ENCODE measurements at regions not wholly inside any gene's neighbourhood (a gene's known extent, or its start where the extent isn't known, plus 50 kb on each side); places are given as distances from the start of the nearest gene placed in this dataset.

DNA sequence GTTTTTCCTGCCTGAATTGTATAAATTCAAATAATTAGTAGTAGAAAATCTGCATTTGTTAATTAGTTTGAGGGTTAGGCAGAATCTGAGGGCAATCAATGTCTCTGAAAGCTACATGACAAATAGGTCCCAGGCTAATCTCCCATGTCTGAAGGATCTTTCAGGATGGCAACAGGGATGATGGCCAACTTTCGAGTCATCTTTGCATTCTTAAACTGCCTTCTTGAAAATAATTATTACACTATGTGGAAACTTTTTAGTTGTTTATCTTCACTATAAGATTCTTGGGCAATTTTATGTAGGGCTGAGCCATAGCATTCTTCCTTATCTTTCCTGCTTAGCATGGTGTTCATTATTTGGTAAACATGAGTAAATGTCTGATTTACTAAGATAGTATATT is 490.3 kb upstream of the EPHA5 start:
- ChIA-PET CTCF (no interaction called here), POLR2A (no interaction called here)
- H3K4me3 ChIP-seq (ENCODE audit: low read depth in 2 of 2, low read length in 2 of 2), result no peak overlapping the region
- H3K4me1 ChIP-seq (ENCODE audit: control insufficient read depth, insufficient read depth, low read length), result no peaks in the 10 kb centered on the region
- TF ChIP-seq, protein P1, sequence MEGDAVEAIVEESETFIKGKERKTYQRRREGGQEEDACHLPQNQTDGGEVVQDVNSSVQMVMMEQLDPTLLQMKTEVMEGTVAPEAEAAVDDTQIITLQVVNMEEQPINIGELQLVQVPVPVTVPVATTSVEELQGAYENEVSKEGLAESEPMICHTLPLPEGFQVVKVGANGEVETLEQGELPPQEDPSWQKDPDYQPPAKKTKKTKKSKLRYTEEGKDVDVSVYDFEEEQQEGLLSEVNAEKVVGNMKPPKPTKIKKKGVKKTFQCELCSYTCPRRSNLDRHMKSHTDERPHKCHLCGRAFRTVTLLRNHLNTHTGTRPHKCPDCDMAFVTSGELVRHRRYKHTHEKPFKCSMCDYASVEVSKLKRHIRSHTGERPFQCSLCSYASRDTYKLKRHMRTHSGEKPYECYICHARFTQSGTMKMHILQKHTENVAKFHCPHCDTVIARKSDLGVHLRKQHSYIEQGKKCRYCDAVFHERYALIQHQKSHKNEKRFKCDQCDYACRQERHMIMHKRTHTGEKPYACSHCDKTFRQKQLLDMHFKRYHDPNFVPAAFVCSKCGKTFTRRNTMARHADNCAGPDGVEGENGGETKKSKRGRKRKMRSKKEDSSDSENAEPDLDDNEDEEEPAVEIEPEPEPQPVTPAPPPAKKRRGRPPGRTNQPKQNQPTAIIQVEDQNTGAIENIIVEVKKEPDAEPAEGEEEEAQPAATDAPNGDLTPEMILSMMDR (IDR thresholded peaks at IDR 0.05), result no peak
- no peak for TF ChIP-seq POLR2AphosphoS5 (IDR thresholded peaks at IDR 0.05; ENCODE audit: low read depth, low read length)
- TF ChIP-seq TCF7L2 (IDR thresholded peaks at IDR 0.05; ENCODE audit: low read depth, low read length), result no peak
- TF ChIP-seq, protein P2, sequence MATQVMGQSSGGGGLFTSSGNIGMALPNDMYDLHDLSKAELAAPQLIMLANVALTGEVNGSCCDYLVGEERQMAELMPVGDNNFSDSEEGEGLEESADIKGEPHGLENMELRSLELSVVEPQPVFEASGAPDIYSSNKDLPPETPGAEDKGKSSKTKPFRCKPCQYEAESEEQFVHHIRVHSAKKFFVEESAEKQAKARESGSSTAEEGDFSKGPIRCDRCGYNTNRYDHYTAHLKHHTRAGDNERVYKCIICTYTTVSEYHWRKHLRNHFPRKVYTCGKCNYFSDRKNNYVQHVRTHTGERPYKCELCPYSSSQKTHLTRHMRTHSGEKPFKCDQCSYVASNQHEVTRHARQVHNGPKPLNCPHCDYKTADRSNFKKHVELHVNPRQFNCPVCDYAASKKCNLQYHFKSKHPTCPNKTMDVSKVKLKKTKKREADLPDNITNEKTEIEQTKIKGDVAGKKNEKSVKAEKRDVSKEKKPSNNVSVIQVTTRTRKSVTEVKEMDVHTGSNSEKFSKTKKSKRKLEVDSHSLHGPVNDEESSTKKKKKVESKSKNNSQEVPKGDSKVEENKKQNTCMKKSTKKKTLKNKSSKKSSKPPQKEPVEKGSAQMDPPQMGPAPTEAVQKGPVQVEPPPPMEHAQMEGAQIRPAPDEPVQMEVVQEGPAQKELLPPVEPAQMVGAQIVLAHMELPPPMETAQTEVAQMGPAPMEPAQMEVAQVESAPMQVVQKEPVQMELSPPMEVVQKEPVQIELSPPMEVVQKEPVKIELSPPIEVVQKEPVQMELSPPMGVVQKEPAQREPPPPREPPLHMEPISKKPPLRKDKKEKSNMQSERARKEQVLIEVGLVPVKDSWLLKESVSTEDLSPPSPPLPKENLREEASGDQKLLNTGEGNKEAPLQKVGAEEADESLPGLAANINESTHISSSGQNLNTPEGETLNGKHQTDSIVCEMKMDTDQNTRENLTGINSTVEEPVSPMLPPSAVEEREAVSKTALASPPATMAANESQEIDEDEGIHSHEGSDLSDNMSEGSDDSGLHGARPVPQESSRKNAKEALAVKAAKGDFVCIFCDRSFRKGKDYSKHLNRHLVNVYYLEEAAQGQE (IDR thresholded peaks at IDR 0.05; ENCODE audit: insufficient read depth in 1 of 2, low read depth in 2 of 2, low read length in 1 of 2), result no peak
- TF ChIP-seq SIN3A (IDR thresholded peaks at IDR 0.05; ENCODE audit: borderline replicate concordance, insufficient read depth, low read depth, low read length), result no peak
- no peaks in the 10 kb centered on the region for H3K27me3 ChIP-seq (ENCODE audit: control insufficient read depth, insufficient read depth, low read length)
- no peak for DNase-seq (ENCODE audit: low read depth, low spot score)
- H3K27ac ChIP-seq (ENCODE audit: low read length), result no peak overlapping the region
- no peaks in the 10 kb centered on the region for H3K36me3 ChIP-seq (ENCODE audit: control insufficient read depth, insufficient read depth, low read length)
- H3K9me3 ChIP-seq (ENCODE audit: control insufficient read depth, insufficient read depth, low read depth, low read length), result no peaks in the 10 kb centered on the region; the same call in 1 of the 2 replicates
- in situ Hi-C loops (cut with HindIII; ENCODE audit: low pct_unique_long_range_greater_than_20kb, low sequenced_read_pairs), result no loop called here
- no TSS peak for BruUV-seq (replicated peaks)
- intact Hi-C loops (cut with micrococcal nuclease; ENCODE audit: unreplicated experiment), result no loop called here
- ATAC-seq, result no peak

DNA sequence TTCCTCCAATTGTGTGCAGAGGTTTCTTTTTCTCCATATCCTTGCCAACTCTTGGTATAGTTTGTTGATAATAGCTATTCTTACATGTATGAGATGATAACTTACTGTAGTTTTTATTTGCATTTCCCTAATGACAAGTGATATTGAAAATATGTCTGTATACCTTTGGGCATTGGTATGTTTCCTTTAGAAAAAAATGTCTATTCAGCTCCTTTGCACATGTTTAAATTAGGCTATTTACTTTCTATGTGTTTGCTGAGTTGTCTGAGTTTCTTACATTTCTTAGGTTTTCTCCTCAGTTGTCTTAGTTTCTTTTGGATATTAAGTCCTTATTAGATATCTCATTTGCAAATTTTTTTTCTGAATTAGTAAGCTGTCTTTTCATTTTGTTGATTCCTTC is 487.3 kb upstream of the EPHA5 start:
- Histone ChIP-seq H3K27me3 (ENCODE audit: control insufficient read depth, insufficient read depth, low read length) (no peaks in the 10 kb centered on the region), H3K9me3 (ENCODE audit: control insufficient read depth, insufficient read depth, low read depth, low read length) (no peaks in the 10 kb centered on the region), H3K4me1 (ENCODE audit: control insufficient read depth, insufficient read depth, low read length) (no peaks in the 10 kb centered on the region), H3K27ac (ENCODE audit: low read length) (no peak overlapping the region), H3K4me3 (ENCODE audit: low read depth in 2 of 2, low read length in 2 of 2) (no peak overlapping the region), H3K36me3 (ENCODE audit: control insufficient read depth, insufficient read depth, low read length) (no peaks in the 10 kb centered on the region)
- in situ Hi-C loops (cut with HindIII; ENCODE audit: low pct_unique_long_range_greater_than_20kb, low sequenced_read_pairs) (no loop called here), intact Hi-C loops (cut with micrococcal nuclease; ENCODE audit: unreplicated experiment) (no loop called here)
- ChIA-PET POLR2A (no interaction called here), CTCF (no interaction called here)
- ATAC-seq (no peak), DNase-seq (ENCODE audit: low read depth, low spot score) (no peak)
- TF ChIP-seq, protein P2 (IDR thresholded peaks at IDR 0.05; ENCODE audit: insufficient read depth in 1 of 2, low read depth in 2 of 2, low read length in 1 of 2), result no peak
- TF ChIP-seq SIN3A (IDR thresholded peaks at IDR 0.05; ENCODE audit: borderline replicate concordance, insufficient read depth, low read depth, low read length) (no peak), TCF7L2 (IDR thresholded peaks at IDR 0.05; ENCODE audit: low read depth, low read length) (no peak), POLR2AphosphoS5 (IDR thresholded peaks at IDR 0.05; ENCODE audit: low read depth, low read length) (no peak)
- TF ChIP-seq, protein P1 (IDR thresholded peaks at IDR 0.05), result no peak
- no TSS peak for BruUV-seq (replicated peaks)

Measured in Panc1 (cell line).